Peyer's patch (tissue), 4 donors: ENCODE measurements at regions not wholly inside any gene's neighbourhood (a gene's known extent, or its start where the extent isn't known, plus 50 kb on each side); places are given as distances from the start of the nearest gene placed in this dataset.

ENCODE experiments used
- POLR2A ChIP-seq, 2 donors: fragments of 450-650 bp; IDR thresholded peaks; one replicate each; pipeline ENCODE4 v1.5.1; 2017; ENCODE audit warnings: antibody characterized with exemption in 2 of 2, mild to moderate bottlenecking in 2 of 2, moderate library complexity in 2 of 2
- TF ChIP-seq, protein P1 (sequence below), 6 experiments: fragments of 450-650 bp in 4 of 6; fragments of 200-600 bp in 2 of 6; sonication (generic) in 1 of 6; IDR thresholded peaks; one replicate each; pipeline ENCODE4 v1.5.1; 2017 to 2019; ENCODE audit warnings: antibody characterized with exemption in 6 of 6, mild to moderate bottlenecking in 3 of 6, moderate library complexity in 1 of 6

GRCh38 chr4:31678356-31678755, 958.2 kb downstream of the PCDH7 start:
- TF ChIP-seq POLR2A (IDR thresholded peaks at IDR 0.05), result no peak
- TF ChIP-seq, protein P1, sequence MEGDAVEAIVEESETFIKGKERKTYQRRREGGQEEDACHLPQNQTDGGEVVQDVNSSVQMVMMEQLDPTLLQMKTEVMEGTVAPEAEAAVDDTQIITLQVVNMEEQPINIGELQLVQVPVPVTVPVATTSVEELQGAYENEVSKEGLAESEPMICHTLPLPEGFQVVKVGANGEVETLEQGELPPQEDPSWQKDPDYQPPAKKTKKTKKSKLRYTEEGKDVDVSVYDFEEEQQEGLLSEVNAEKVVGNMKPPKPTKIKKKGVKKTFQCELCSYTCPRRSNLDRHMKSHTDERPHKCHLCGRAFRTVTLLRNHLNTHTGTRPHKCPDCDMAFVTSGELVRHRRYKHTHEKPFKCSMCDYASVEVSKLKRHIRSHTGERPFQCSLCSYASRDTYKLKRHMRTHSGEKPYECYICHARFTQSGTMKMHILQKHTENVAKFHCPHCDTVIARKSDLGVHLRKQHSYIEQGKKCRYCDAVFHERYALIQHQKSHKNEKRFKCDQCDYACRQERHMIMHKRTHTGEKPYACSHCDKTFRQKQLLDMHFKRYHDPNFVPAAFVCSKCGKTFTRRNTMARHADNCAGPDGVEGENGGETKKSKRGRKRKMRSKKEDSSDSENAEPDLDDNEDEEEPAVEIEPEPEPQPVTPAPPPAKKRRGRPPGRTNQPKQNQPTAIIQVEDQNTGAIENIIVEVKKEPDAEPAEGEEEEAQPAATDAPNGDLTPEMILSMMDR (IDR thresholded peaks at IDR 0.05), result no peak
